GM19372 (cell line): ENCODE measurements at regions not wholly inside any gene's neighbourhood (a gene's known extent, or its start where the extent isn't known, plus 50 kb on each side); places are given as distances from the start of the nearest gene placed in this dataset.
"Not testable (repeated sequence)": the region's sequence is repeated elsewhere in the genome, so short reads cannot be mapped to it uniquely, and the experiment has no call there.

ENCODE experiments used
- ATAC-seq: cut with Tn5 transposase; IDR thresholded peaks from one replicate; pipeline ENCODE4 v1.9.1; 2021; ENCODE audit warnings: mild to moderate bottlenecking, low read depth, moderate library complexity; ENCODE audit not compliant: unreplicated experiment

- no peak for ATAC-seq
Observed at GRCh38 chr11:42661942-42662341, 649.9 kb upstream of the API5 start.

- ATAC-seq: no peak
Observed at GRCh38 chr11:42669248-42669976, 642.4 kb upstream of the API5 start.

GRCh38 chr11:42674436-42674835 is 637.4 kb upstream of the API5 start:
- no peak for ATAC-seq

GRCh38 chr11:42707541-42707940 is 604.3 kb upstream of the API5 start:
- no peak for ATAC-seq

- no peak for ATAC-seq
Observed at GRCh38 chr11:42709216-42709615, 602.6 kb upstream of the API5 start.

- ATAC-seq: no peak
Observed at GRCh38 chr11:42713279-42713678, 598.5 kb upstream of the API5 start.

GRCh38 chr11:42713753-42714152 is 598.0 kb upstream of the API5 start:
- no peak for ATAC-seq

GRCh38 chr11:42720716-42721563 is 590.9 kb upstream of the API5 start:
- no peak for ATAC-seq

GRCh38 chr11:42727879-42728278 is 583.9 kb upstream of the API5 start:
- ATAC-seq: no peak

GRCh38 chr11:42762348-42762747 is 549.4 kb upstream of the API5 start:
- no peak for ATAC-seq

- no peak for ATAC-seq
Observed at GRCh38 chr11:42764936-42765335, 546.9 kb upstream of the API5 start.

GRCh38 chr11:42768576-42768975 is 543.2 kb upstream of the API5 start:
- no peak for ATAC-seq

GRCh38 chr11:42770444-42771065 is 541.2 kb upstream of the API5 start:
- no peak for ATAC-seq

- ATAC-seq: no peak
Observed at GRCh38 chr11:42772886-42773285, 538.9 kb upstream of the API5 start.

GRCh38 chr11:42773729-42774128 is 538.1 kb upstream of the API5 start:
- no peak for ATAC-seq

- no peak for ATAC-seq
Observed at GRCh38 chr11:42774567-42774966, 537.2 kb upstream of the API5 start.

- ATAC-seq: no peak
Observed at GRCh38 chr11:42777776-42778175, 534.0 kb upstream of the API5 start.

GRCh38 chr11:42778193-42778592 is 533.6 kb upstream of the API5 start:
- no peak for ATAC-seq

- ATAC-seq: no peak
Observed at GRCh38 chr11:42779555-42779954, 532.2 kb upstream of the API5 start.

- no peak for ATAC-seq
Observed at GRCh38 chr11:42786981-42787380, 524.8 kb upstream of the API5 start.

- ATAC-seq: not testable (repeated sequence)
Observed at GRCh38 chr11:42795483-42795882, 516.3 kb upstream of the API5 start.
